Right hindlimb (tissue), 1 donor: ENCODE measurements at regions not wholly inside any gene's neighbourhood (a gene's known extent, or its start where the extent isn't known, plus 50 kb on each side); places are given as distances from the start of the nearest gene placed in this dataset.

Experiments
- DNase-seq: peaks from one replicate; pipeline ENCODE4 v3.0.0-alpha.2; 2018

GRCh38 chrX:20595928-20596575 lies 329.3 kb upstream of the RPS6KA3 start:
- no peak for DNase-seq

GRCh38 chrX:20594985-20595384 lies 328.3 kb upstream of the RPS6KA3 start:
- no peak for DNase-seq

GRCh38 chrX:20593836-20594235 lies 327.1 kb upstream of the RPS6KA3 start:
- DNase-seq, result no peak

- no peak for DNase-seq
Measured at GRCh38 chrX:20593402-20593801, 326.7 kb upstream of the RPS6KA3 start.

GRCh38 chrX:20591246-20591645 lies 324.5 kb upstream of the RPS6KA3 start:
- DNase-seq, result no peak

GRCh38 chrX:20585782-20586181 lies 319.1 kb upstream of the RPS6KA3 start:
- no peak for DNase-seq

GRCh38 chrX:20571611-20572010 lies 304.9 kb upstream of the RPS6KA3 start:
- no peak for DNase-seq

- no peak for DNase-seq
Measured at GRCh38 chrX:20567108-20567507, 300.4 kb upstream of the RPS6KA3 start.

GRCh38 chrX:20547611-20548051 lies 280.9 kb upstream of the RPS6KA3 start:
- peak; percentile 49 for DNase-seq

- DNase-seq, result no peak
Measured at GRCh38 chrX:20545538-20545937, 278.8 kb upstream of the RPS6KA3 start.

- no peak for DNase-seq
Measured at GRCh38 chrX:20542072-20542471, 275.4 kb upstream of the RPS6KA3 start.

- no peak for DNase-seq
Measured at GRCh38 chrX:20538974-20539373, 272.3 kb upstream of the RPS6KA3 start.

- DNase-seq, result no peak
Measured at GRCh38 chrX:20531667-20532066, 265.0 kb upstream of the RPS6KA3 start.

GRCh38 chrX:20530406-20530921 lies 263.8 kb upstream of the RPS6KA3 start:
- DNase-seq, result peak; percentile 60

- DNase-seq, result no peak
Measured at GRCh38 chrX:20529711-20530110, 263.0 kb upstream of the RPS6KA3 start.

- no peak for DNase-seq
Measured at GRCh38 chrX:20529301-20529700, 262.6 kb upstream of the RPS6KA3 start.

GRCh38 chrX:20527558-20528011 lies 260.9 kb upstream of the RPS6KA3 start:
- DNase-seq, result no peak

GRCh38 chrX:20527041-20527440 lies 260.3 kb upstream of the RPS6KA3 start:
- no peak for DNase-seq

- no peak for DNase-seq
Measured at GRCh38 chrX:20523626-20524312, 257.1 kb upstream of the RPS6KA3 start.

- no peak for DNase-seq
Measured at GRCh38 chrX:20522420-20522819, 255.7 kb upstream of the RPS6KA3 start.

- no peak for DNase-seq
Measured at GRCh38 chrX:20521222-20521621, 254.5 kb upstream of the RPS6KA3 start.

GRCh38 chrX:20519826-20520225 lies 253.1 kb upstream of the RPS6KA3 start:
- DNase-seq, result no peak

GRCh38 chrX:20519146-20519545 lies 252.4 kb upstream of the RPS6KA3 start:
- no peak for DNase-seq

- no peak for DNase-seq
Measured at GRCh38 chrX:20517565-20517964, 250.9 kb upstream of the RPS6KA3 start.
